ENCODE measurements at regions not wholly inside any gene's neighbourhood (a gene's known extent, or its start where the extent isn't known, plus 50 kb on each side); places are given as distances from the start of the nearest gene placed in this dataset.
A peak's percentile ranks its signal among the peaks of the same experiment; 100 is the strongest.

DNA sequence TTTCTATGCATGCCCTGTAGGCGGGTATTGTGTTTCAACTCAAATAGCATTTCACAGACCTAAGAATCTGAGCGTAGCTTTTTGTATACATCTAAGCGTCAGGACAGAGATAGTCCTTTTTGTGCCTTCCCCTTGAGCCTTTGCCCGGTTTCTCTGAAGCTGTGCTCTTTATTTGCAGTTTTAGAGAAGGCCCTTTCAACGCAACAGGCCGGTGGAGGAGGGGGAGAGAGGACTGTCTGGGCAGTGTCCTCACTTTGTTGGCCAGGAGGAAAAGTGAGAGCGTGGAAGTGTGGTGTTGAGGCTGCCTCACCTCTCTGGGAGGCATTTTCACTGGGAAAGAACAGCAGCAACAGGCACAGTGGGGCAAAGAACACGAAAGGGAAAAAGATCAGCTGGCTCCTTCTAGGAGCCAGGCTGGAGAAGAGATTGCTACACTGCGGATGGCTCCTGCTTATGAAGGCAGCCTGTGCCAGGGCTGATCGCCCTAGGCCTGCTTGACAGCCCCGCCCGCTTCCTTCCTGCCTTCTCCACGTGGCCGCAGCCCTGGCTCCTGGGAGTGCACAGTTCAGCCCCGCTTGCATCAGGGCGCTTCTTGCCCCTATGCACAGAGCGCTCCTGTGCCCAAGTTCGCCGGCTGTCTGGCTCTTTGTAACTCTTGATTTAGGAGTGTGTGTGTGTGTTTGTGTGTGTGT, 195.6 kb upstream of the POU3F3 start (continued):
- TF ChIP-seq BCL11A (IDR thresholded peaks at IDR 0.05; ENCODE audit: low read depth in 2 of 2, low read length in 2 of 2) (no peak), KDM1A (IDR thresholded peaks at IDR 0.05; ENCODE audit: borderline replicate concordance, low read length) (no peak), BACH1 (IDR thresholded peaks at IDR 0.05; ENCODE audit: low read length) (no peak), SRF (IDR thresholded peaks at IDR 0.05; ENCODE audit: low read depth, low read length) (no peak), RXRA (IDR thresholded peaks at IDR 0.05; ENCODE audit: insufficient read depth, low read depth, low read length) (no peak), RFX5 (IDR thresholded peaks at IDR 0.05; ENCODE audit: borderline replicate concordance, low read depth, low read length) (no peak), SP2 (IDR thresholded peaks at IDR 0.05; ENCODE audit: low read length) (no peak), CREB1 (IDR thresholded peaks at IDR 0.05) (no peak), GABPA (IDR thresholded peaks at IDR 0.05; ENCODE audit: borderline replicate concordance, insufficient read depth, low read length) (no peak), RAD21 (IDR thresholded peaks at IDR 0.05 in 1 of 2, conservative IDR thresholded peaks at IDR 0.05 in 1 of 2; ENCODE audit: low read depth in 2 of 2, low read length in 2 of 2) (no peak), POLR2A (IDR thresholded peaks at IDR 0.05; ENCODE audit: control extremely low read depth in 1 of 2, low read depth in 2 of 2, low read length in 2 of 2) (no peak), NANOG (IDR thresholded peaks at IDR 0.05; ENCODE audit: insufficient read depth, low read depth, low read length, poor library complexity, severe bottlenecking) (no peak), POLR2AphosphoS5 (IDR thresholded peaks at IDR 0.05; ENCODE audit: low read depth, low read length) (no peak)
- TF ChIP-seq, protein P1, sequence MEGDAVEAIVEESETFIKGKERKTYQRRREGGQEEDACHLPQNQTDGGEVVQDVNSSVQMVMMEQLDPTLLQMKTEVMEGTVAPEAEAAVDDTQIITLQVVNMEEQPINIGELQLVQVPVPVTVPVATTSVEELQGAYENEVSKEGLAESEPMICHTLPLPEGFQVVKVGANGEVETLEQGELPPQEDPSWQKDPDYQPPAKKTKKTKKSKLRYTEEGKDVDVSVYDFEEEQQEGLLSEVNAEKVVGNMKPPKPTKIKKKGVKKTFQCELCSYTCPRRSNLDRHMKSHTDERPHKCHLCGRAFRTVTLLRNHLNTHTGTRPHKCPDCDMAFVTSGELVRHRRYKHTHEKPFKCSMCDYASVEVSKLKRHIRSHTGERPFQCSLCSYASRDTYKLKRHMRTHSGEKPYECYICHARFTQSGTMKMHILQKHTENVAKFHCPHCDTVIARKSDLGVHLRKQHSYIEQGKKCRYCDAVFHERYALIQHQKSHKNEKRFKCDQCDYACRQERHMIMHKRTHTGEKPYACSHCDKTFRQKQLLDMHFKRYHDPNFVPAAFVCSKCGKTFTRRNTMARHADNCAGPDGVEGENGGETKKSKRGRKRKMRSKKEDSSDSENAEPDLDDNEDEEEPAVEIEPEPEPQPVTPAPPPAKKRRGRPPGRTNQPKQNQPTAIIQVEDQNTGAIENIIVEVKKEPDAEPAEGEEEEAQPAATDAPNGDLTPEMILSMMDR (IDR thresholded peaks at IDR 0.05; ENCODE audit: control extremely low read depth in 1 of 3, insufficient read depth in 1 of 3, low read depth in 1 of 3, low read length in 3 of 3), result no peak
- TF ChIP-seq, protein P2, sequence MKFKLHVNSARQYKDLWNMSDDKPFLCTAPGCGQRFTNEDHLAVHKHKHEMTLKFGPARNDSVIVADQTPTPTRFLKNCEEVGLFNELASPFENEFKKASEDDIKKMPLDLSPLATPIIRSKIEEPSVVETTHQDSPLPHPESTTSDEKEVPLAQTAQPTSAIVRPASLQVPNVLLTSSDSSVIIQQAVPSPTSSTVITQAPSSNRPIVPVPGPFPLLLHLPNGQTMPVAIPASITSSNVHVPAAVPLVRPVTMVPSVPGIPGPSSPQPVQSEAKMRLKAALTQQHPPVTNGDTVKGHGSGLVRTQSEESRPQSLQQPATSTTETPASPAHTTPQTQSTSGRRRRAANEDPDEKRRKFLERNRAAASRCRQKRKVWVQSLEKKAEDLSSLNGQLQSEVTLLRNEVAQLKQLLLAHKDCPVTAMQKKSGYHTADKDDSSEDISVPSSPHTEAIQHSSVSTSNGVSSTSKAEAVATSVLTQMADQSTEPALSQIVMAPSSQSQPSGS (IDR thresholded peaks at IDR 0.05; ENCODE audit: low read length), result no peak
- TF ChIP-seq, protein P3, sequence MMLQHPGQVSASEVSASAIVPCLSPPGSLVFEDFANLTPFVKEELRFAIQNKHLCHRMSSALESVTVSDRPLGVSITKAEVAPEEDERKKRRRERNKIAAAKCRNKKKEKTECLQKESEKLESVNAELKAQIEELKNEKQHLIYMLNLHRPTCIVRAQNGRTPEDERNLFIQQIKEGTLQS (IDR thresholded peaks at IDR 0.05; ENCODE audit: insufficient read depth, low read depth, low read length), result no peak
- TF ChIP-seq, protein P4, sequence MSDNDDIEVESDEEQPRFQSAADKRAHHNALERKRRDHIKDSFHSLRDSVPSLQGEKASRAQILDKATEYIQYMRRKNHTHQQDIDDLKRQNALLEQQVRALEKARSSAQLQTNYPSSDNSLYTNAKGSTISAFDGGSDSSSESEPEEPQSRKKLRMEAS (IDR thresholded peaks at IDR 0.05), result peak; percentile 98
- TF ChIP-seq, protein P5, sequence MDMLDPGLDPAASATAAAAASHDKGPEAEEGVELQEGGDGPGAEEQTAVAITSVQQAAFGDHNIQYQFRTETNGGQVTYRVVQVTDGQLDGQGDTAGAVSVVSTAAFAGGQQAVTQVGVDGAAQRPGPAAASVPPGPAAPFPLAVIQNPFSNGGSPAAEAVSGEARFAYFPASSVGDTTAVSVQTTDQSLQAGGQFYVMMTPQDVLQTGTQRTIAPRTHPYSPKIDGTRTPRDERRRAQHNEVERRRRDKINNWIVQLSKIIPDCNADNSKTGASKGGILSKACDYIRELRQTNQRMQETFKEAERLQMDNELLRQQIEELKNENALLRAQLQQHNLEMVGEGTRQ (IDR thresholded peaks at IDR 0.05; ENCODE audit: low read length), result 0 out of 2 replicates have a peak, but pooled peaks have one; percentile 24

Measured in H1 (cell line).